GM12891 (cell line): ENCODE measurements at regions not wholly inside any gene's neighbourhood (a gene's known extent, or its start where the extent isn't known, plus 50 kb on each side); places are given as distances from the start of the nearest gene placed in this dataset.

Experiments used
- DNase-seq: peaks from one replicate; pipeline ENCODE4 v3.0.0; 2011; ENCODE audit warnings: low spot score; ENCODE audit not compliant: insufficient read length
- FAIRE-seq: peaks from 2 replicates; lab custom pipeline; 2011; peaks lifted over from hg19 to GRCh38; lab: Jason Lieb, UNC
- PAX5 ChIP-seq: IDR thresholded peaks from 2 replicates; pipeline ENCODE4 v1.6.1; 2011; ENCODE audit warnings: low read length, moderate library complexity, mild to moderate bottlenecking; ENCODE audit not compliant: insufficient read depth, severe bottlenecking
- POLR2A ChIP-seq: IDR thresholded peaks from 2 replicates; pipeline ENCODE4 v1.6.1; 2011; ENCODE audit warnings: low read depth, low read length, control low read depth
- POLR2AphosphoS5 ChIP-seq: IDR thresholded peaks from 2 replicates; pipeline ENCODE4 v1.6.1; 2011; ENCODE audit warnings: low read depth, low read length, control low read depth
- POU2F2 ChIP-seq: IDR thresholded peaks from 2 replicates; pipeline ENCODE4 v1.6.1; 2011; ENCODE audit warnings: low read depth, mild to moderate bottlenecking, control low read depth, low read length, moderate library complexity
- SPI1 ChIP-seq: IDR thresholded peaks from 2 replicates; pipeline ENCODE4 v1.6.1; 2011; ENCODE audit warnings: low read depth, low read length, control low read depth
- TAF1 ChIP-seq: IDR thresholded peaks from 2 replicates; pipeline ENCODE4 v1.6.1; 2011; ENCODE audit warnings: low read depth, low read length, control low read depth

DNA sequence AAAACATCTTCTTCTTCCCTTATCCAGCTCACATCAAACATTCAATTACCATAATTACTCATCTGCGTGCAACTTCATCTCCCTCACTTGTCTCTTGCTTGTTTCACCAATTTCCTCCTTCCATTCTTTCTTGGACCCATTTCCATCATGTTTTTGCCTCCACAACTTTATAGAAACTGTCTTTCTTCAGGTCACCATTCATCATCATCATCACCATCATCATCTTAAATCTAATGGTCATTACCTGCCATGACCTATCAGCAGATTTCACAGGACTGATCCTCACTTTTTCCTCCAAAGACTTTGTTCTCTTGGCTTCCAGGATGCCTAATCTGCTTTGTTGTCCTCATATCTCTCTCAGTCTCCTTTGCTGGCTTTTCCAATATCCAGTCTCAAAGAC, 495.6 kb downstream of the DNAH5 start:
- DNase-seq: no peak
- no peak for TF ChIP-seq TAF1
- FAIRE-seq: no peak

DNA sequence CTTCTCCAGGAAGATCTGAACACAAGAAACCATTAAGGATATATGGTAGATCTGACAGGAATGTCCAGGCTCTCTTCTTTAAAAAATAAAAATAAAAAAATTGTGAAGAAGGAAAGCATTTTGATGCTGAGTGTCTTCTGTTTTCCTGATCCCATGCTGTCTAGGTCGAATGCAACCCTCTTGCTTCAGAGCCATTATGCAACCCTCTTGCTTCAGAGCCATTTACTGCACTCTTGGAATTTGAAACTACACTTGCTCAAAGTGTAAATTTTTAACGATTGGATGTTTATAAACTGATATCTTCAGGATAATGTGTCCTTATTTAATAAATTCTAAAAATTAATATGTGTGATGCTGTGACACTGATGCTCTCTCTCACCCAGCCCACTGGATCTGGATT, 505.1 kb downstream of the DNAH5 start:
- no peak for FAIRE-seq
- TF ChIP-seq SPI1 (no peak), POLR2AphosphoS5 (no peak), TAF1 (no peak), POU2F2 (no peak), PAX5 (no peak), POLR2A (no peak)
- DNase-seq: no peak

DNA sequence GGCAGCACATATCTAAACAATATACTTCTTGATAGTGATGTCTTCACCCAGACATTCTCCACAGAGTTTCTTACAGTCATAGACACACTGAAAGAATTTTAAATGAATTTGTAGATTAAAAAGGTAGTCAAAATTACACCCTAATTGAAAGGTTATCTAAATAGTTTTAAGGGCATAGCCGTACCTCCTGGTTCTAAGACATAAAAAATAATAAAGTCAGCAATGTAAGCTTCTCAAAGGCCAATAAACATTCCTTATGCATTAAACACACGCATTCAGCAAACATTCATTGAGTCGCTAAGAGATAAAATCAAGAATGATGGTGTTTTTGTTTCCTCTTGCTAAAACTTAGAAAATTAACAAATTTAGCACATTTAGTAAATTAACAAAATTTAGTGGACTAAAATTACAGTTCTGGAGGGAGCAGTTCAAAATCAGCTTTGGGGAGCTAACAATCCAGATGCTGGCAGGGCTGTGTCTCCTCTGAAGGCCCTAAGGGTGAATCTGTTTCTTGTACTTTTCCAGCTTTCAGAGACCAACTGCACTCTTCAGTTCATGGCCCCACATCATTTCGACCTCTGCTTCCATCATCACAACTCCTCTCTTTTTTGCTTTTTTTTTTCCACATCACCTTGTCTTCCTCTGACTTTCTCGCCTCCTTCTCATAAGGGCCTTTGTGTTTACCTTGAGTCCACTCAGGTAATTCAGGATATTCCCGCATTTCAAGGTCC, 516.5 kb downstream of the DNAH5 start:
- FAIRE-seq (no peak), DNase-seq (no peak)
- no peak for TF ChIP-seq SPI1
- TF ChIP-seq POU2F2: no peak
- TF ChIP-seq TAF1: no peak
- no peak for TF ChIP-seq POLR2A
- TF ChIP-seq POLR2AphosphoS5: no peak
- no peak for TF ChIP-seq PAX5

- FAIRE-seq (no peak), DNase-seq (no peak)
- TF ChIP-seq POU2F2 (no peak), PAX5 (no peak), SPI1 (no peak), POLR2A (no peak), POLR2AphosphoS5 (no peak), TAF1 (no peak)
These were observed 532.4 kb downstream of the DNAH5 start for GRCh38 chr5:13412040-13412595.

GRCh38 chr5:13408616-13409015, 535.9 kb downstream of the DNAH5 start:
- no peak for FAIRE-seq
- no peak for TF ChIP-seq POLR2A
- no peak for TF ChIP-seq SPI1
- no peak for TF ChIP-seq PAX5
- TF ChIP-seq POLR2AphosphoS5: no peak
- TF ChIP-seq TAF1: no peak
- no peak for TF ChIP-seq POU2F2
- no peak for DNase-seq

GRCh38 chr5:13403351-13403750, 541.1 kb downstream of the DNAH5 start:
- TF ChIP-seq SPI1 (no peak), POU2F2 (no peak), POLR2A (no peak), PAX5 (no peak), TAF1 (no peak), POLR2AphosphoS5 (no peak)
- no peak for DNase-seq
- FAIRE-seq: no peak

- TF ChIP-seq POLR2A (no peak), SPI1 (no peak), TAF1 (no peak), PAX5 (no peak), POLR2AphosphoS5 (no peak), POU2F2 (no peak)
- no peak for DNase-seq
- no peak for FAIRE-seq
These were observed 559.4 kb downstream of the DNAH5 start for GRCh38 chr5:13385066-13385465.

DNA sequence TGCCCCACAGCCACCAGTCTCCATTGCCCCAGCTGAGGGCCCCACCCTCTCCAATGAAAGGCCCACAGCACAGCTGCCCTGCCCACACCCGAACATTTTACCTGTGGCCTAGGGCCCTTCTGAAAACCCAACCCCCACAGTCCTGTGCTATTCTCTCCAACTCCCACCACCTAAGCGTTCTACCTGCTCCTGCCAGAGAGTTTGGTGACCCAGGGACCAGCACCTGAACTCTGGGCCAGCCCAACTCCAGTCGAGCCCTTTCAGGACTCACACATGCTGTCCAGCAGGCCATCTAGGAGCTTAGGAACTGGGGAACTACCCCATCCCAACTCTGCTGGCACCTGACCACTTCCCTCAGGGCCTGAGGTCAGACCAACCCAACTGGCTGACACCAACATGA, 562.3 kb downstream of the DNAH5 start:
- FAIRE-seq: no peak
- no peak for DNase-seq
- TF ChIP-seq TAF1: no peak
- TF ChIP-seq POU2F2: no peak
- no peak for TF ChIP-seq POLR2AphosphoS5
- TF ChIP-seq POLR2A: no peak
- no peak for TF ChIP-seq PAX5
- TF ChIP-seq SPI1: no peak

GRCh38 chr5:13378091-13378490, 566.4 kb downstream of the DNAH5 start:
- TF ChIP-seq SPI1 (no peak), TAF1 (no peak), POLR2A (no peak), POU2F2 (no peak), PAX5 (no peak), POLR2AphosphoS5 (no peak)
- DNase-seq (no peak), FAIRE-seq (no peak)

GRCh38 chr5:13359344-13359743, 585.1 kb downstream of the DNAH5 start:
- no peak for DNase-seq
- FAIRE-seq: no peak
- TF ChIP-seq PAX5 (no peak), POLR2A (no peak), POLR2AphosphoS5 (no peak), POU2F2 (no peak), TAF1 (no peak), SPI1 (no peak)
